Stimulated activated memory B cell treated with anti-CD40 and anti-IgM and Interleukin-4, amounts not matched to agents 10 μg/mL and 1 μg/mL and 100 μg/mL, for 72 hours (primary cell): ENCODE measurements at regions not wholly inside any gene's neighbourhood (a gene's known extent, or its start where the extent isn't known, plus 50 kb on each side); places are given as distances from the start of the nearest gene placed in this dataset.
"Not testable (repeated sequence)": the region's sequence is repeated elsewhere in the genome, so short reads cannot be mapped to it uniquely, and the experiment has no call there.

Experiments used
- ATAC-seq: fragments of 150-1000 bp; cut with Tn5 transposase; 2 replicates; pipeline ENCODE4 v1.10.0; 2021
- H3K27ac Mint-ChIP-seq: one replicate; pipeline ENCODE4 v1.8.0; 2022; ENCODE audit warnings: mild to moderate bottlenecking, mixed read lengths
- H3K27me3 Mint-ChIP-seq: one replicate; pipeline ENCODE4 v1.8.0; 2022; ENCODE audit warnings: mixed read lengths
- H3K36me3 Mint-ChIP-seq: one replicate; pipeline ENCODE4 v1.8.0; 2022; ENCODE audit warnings: mixed read lengths
- H3K4me1 Mint-ChIP-seq: one replicate; pipeline ENCODE4 v1.8.0; 2022; ENCODE audit warnings: mixed read lengths
- H3K4me3 Mint-ChIP-seq: one replicate; pipeline ENCODE4 v1.8.0; 2022; ENCODE audit warnings: mild to moderate bottlenecking, moderate library complexity, mixed read lengths
- H3K9me3 Mint-ChIP-seq: one replicate; pipeline ENCODE4 v1.8.0; 2022; ENCODE audit warnings: mixed read lengths

DNA sequence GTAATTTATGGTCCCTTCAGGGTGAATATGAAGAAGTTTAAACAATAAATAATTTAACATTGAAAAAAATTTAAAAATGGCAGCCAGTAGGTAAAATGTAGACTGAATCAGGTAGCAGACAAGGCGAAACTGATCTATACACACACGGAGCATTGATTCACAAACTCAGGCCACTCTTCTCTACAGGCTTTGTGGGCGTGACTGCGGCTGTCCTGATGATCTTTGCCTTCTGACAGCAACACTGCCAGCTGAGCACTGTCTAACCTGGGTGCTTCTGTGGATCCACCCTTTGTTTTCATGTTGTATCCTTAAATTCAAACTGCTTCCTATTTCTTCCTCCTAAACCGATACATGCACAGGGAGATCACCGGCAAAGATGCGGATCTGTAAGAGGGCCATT, 315.4 kb upstream of the ADCY2 start:
- no peaks in the 10 kb centered on the region for H3K4me1 Mint-ChIP-seq
- H3K36me3 Mint-ChIP-seq: no peaks in the 10 kb centered on the region
- peaks cover 4% of the 10 kb centered on the region for H3K9me3 Mint-ChIP-seq
- H3K27me3 Mint-ChIP-seq: no peaks in the 10 kb centered on the region
- H3K27ac Mint-ChIP-seq: no peak overlapping the region
- no peak for ATAC-seq
- H3K4me3 Mint-ChIP-seq: no peak overlapping the region

DNA sequence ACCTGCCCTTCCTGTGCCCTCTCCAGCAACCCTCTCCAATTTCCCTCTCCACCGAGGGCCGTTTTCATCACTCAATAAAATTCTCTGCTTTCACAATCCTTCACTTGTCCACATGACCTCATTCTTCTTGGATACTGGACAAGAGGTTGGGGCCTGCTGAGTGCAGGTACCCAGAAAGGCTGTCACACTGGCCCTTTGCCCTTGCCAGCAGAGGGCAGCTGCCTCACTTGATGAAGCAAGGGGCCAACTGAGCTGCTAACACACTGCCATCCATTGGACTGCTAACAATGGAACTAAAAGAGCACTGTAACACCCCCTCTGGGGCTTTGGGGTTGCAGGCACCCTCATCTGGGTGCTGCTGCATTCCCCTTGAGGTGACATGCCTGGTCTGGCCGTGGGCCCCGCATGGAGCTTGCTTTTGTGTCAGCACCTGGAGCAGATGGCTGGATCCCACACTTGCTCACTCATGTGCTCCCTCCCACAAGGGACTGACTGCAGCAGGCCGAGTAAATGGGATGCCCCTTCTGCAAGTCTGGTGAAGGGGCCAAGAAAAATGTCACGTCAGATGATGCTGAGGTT, 308.1 kb upstream of the ADCY2 start:
- H3K4me3 Mint-ChIP-seq: no peak overlapping the region
- no peaks in the 10 kb centered on the region for H3K4me1 Mint-ChIP-seq
- H3K27me3 Mint-ChIP-seq: no peaks in the 10 kb centered on the region
- no peaks in the 10 kb centered on the region for H3K36me3 Mint-ChIP-seq
- ATAC-seq: no peak
- H3K27ac Mint-ChIP-seq: no peak overlapping the region
- H3K9me3 Mint-ChIP-seq: peaks cover 4% of the 10 kb centered on the region

DNA sequence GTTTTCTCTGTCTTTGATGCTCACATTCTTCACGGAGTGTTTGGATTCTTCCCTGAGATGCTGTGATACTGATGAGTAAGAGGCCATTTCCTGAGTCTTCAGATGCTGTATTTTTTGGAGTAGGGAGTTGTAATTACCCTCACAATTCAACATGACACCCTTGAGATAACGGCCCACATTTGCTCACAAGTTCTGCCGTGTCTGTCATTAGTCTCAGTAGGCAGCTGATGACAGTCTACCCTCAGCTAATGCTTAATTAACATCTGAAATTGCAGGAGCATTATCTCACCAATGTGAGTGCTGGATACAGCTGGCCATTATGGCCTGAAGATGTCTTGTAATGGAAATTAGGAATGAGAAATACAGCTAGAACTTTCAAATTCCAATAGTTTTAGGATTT, 307.1 kb upstream of the ADCY2 start:
- peaks cover 4% of the 10 kb centered on the region for H3K9me3 Mint-ChIP-seq
- no peak overlapping the region for H3K4me3 Mint-ChIP-seq
- H3K27me3 Mint-ChIP-seq: no peaks in the 10 kb centered on the region

DNA sequence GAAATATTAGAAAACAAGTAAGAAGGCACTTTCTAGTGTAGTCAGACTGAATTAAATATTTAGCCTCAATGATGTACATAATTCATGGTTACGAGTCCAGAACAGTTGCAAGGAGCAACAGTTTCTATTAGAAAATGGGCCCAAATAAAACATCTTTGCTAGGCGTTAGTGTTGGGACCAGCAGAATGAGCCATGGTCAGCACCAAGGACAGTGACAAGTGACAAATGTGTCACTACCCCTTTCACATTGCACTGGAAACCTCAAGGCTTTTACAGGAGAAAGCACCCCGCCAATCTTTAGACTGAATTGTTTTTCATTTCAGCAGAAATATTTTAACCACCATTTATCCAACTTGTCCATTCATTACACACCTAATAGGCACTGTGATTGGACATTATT, 301.3 kb upstream of the ADCY2 start:
- Mint-ChIP-seq H3K27me3 (no peaks in the 10 kb centered on the region), H3K4me1 (no peaks in the 10 kb centered on the region), H3K4me3 (no peak overlapping the region), H3K36me3 (no peaks in the 10 kb centered on the region), H3K27ac (no peak overlapping the region), H3K9me3 (no peaks in the 10 kb centered on the region)
- ATAC-seq: no peak

More for the DNA sequence above, 307.1 kb upstream of the ADCY2 start:
- Mint-ChIP-seq H3K36me3 (no peaks in the 10 kb centered on the region), H3K27ac (no peak overlapping the region), H3K4me1 (no peaks in the 10 kb centered on the region)
- no peak for ATAC-seq

DNA sequence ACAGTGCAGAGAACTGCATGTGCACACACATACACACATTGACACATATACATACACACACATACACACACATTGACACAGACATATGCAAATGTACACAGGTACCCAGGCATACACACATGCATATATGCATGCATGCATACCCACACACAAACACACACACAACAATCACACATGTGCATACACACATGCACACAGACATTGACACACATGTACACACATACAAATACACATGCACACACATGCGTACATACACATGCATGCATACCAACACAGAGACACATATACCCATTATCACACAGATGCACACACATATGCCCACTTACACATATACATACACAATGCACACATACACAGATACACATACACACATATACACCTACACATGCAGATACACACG, 299.6 kb upstream of the ADCY2 start:
- ATAC-seq: no peak
- Mint-ChIP-seq H3K4me1 (no peaks in the 10 kb centered on the region), H3K27ac (no peak overlapping the region), H3K27me3 (no peaks in the 10 kb centered on the region), H3K36me3 (no peaks in the 10 kb centered on the region), H3K4me3 (no peak overlapping the region), H3K9me3 (no peaks in the 10 kb centered on the region)

DNA sequence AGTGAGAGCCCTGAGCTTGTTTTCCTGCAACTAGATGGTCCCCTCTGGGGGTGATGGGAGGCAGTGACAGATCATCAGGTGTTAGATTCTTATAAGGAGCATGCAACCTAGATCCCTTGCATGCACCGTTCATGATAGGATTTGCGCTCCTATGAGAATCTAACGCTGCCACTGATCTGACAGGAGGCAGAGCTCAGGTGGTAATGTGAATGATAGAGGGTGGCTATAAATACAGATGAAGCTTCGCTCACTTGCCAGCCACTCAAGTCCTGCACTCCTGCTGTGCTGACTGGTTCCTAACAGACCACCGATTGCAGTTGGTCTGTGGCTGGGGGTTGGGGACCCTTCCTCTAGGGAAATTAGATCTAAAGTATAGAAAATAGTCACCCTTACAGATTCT, 290.6 kb upstream of the ADCY2 start:
- Mint-ChIP-seq H3K4me1 (no peaks in the 10 kb centered on the region), H3K9me3 (no peaks in the 10 kb centered on the region), H3K27me3 (no peaks in the 10 kb centered on the region), H3K27ac (no peak overlapping the region), H3K36me3 (no peaks in the 10 kb centered on the region), H3K4me3 (no peak overlapping the region)
- no peak for ATAC-seq

DNA sequence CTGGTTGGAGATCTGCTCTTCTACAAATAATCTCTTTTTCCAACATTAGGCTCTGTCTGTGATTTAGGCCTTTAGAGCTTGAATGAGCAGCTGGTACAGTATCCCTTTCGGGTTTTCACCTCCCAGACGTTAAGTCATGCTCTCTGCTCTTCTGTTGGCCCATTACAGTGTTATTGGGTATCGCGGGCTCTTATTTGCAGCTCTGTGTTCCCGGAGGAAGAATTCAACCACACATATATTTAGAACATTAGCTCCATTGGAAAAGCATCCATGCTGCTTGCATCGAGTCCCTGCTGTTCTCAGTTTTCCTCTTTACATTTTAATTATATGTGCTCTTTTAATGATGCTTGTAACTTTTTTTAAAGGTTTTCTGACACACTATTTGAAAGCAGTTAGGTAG, 278.0 kb upstream of the ADCY2 start:
- ATAC-seq: no peak
- H3K4me1 Mint-ChIP-seq: no peaks in the 10 kb centered on the region
- no peaks in the 10 kb centered on the region for H3K27me3 Mint-ChIP-seq
- H3K9me3 Mint-ChIP-seq: peaks cover 13% of the 10 kb centered on the region
- H3K36me3 Mint-ChIP-seq: no peaks in the 10 kb centered on the region
- H3K4me3 Mint-ChIP-seq: no peak overlapping the region
- H3K27ac Mint-ChIP-seq: no peak overlapping the region

DNA sequence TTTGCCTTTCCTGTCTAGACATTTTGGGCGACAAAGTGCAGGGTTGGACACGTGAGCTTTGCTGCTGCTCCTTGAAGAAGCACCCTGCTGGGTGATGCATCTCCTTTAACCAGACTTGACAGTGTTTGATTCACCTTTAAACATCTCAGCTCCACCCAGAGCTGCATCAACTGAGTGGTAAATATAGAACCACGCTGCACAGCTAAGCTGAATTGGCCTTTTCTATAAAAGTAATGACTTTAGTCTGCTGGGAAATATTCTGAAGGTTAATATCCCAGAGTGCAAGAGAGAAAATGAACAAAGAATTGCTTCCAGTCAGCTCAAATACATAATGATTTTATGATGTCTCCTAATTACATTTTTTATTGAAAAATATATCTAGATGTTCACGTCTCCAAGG, 264.3 kb upstream of the ADCY2 start:
- Mint-ChIP-seq H3K27ac (no peak overlapping the region), H3K36me3 (no peaks in the 10 kb centered on the region), H3K4me3 (no peak overlapping the region), H3K27me3 (no peaks in the 10 kb centered on the region), H3K9me3 (peaks cover 9% of the 10 kb centered on the region), H3K4me1 (no peaks in the 10 kb centered on the region)
- no peak for ATAC-seq

DNA sequence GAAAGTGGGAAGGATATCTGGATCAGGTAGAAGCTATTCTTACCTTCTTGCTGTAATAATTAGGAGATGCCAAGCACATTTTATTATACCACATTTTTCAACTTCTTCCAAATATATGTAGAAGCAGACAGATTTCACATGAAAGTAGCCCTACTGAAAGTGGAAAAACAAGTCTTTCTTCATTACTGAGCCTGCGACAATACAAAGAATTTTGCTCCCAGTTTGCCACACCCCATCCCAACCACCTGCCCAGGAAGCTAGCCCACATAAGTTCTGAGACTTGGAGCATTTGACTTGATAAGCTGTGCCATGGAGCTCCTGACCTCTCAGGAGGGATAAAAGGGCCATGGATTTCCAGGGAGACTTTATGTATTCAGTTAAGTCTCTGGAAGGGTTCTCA, 249.1 kb upstream of the ADCY2 start:
- ATAC-seq: no peak
- Mint-ChIP-seq H3K27me3 (no peaks in the 10 kb centered on the region), H3K27ac (no peak overlapping the region), H3K9me3 (no peaks in the 10 kb centered on the region), H3K36me3 (no peaks in the 10 kb centered on the region), H3K4me3 (no peak overlapping the region), H3K4me1 (no peaks in the 10 kb centered on the region)

DNA sequence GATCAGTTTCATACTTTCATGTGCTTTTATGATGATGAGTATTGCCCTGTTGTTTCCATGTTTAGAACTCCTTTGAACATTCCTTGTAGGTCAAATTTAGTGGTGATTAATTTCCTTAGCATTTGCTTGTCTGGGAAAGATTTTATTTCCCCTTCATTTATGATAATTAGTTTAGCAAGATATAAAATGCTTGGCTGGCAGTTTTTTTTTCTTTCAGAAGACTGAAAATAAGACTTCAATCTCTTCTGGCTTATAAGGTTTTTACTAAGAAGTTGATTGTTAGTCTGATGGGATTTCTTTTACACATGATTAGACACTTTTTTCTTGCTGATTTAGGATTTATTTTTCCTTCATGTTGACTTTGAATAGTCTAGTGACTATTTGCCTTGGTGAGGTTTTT, 238.9 kb upstream of the ADCY2 start:
- H3K9me3 Mint-ChIP-seq: peaks cover 30% of the 10 kb centered on the region
- no peak for ATAC-seq
- no peak overlapping the region for H3K4me3 Mint-ChIP-seq
- no peaks in the 10 kb centered on the region for H3K27me3 Mint-ChIP-seq
- H3K4me1 Mint-ChIP-seq: no peaks in the 10 kb centered on the region
- no peaks in the 10 kb centered on the region for H3K36me3 Mint-ChIP-seq
- H3K27ac Mint-ChIP-seq: no peak overlapping the region

DNA sequence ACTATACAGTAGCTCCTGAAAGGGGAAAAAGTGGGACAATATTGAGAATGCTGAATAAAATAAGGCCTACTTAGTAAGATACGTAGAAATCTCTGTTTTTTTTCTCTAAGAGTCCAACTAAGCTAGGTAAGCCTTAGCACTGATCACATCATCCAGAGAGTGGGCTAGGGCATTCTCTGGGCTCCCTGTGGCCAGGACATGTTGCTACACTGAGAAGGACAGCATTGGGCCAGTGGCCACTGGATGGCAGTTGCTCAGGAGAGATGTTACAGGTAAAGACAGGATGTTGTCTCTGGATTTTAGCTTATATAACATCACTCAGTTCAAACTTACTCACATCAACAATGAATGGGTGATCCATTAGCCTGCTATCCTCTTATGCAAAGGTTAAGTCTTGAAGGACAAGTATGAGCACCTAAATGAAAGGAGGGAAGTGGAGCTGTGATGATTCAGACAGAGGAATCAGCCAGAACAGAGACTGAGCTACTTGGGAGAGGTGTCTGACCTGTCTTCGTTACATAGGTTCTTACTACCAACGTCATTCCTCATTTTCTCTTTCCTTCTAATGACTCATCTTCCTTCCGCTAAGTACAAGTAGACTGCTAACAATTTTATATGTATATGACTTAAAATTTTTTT, 226.6 kb upstream of the ADCY2 start:
- ATAC-seq: no peak
- peaks cover 7% of the 10 kb centered on the region for H3K9me3 Mint-ChIP-seq
- no peak overlapping the region for H3K27ac Mint-ChIP-seq
- no peaks in the 10 kb centered on the region for H3K36me3 Mint-ChIP-seq
- no peak overlapping the region for H3K4me3 Mint-ChIP-seq
- H3K4me1 Mint-ChIP-seq: no peaks in the 10 kb centered on the region
- no peaks in the 10 kb centered on the region for H3K27me3 Mint-ChIP-seq

DNA sequence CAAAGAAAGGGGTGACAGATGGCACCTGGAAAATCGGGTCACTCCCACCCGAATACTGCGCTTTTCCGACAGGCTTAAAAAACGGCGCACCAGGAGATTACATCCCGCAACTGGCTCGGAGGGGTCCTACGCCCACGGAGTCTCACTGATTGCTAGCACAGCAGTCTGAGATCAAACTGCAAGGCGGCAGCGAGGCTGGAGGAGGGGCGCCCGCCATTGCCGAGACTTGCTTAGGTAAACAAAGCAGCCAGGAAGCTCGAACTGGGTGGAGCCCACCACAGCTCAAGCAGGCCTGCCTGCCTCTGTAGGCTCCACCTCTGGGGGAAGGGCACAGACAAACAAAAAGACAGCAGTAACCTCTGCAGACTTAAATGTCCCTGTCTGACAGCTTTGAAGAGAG, 225.2 kb upstream of the ADCY2 start:
- H3K4me1 Mint-ChIP-seq: not testable (repeated sequence)

DNA sequence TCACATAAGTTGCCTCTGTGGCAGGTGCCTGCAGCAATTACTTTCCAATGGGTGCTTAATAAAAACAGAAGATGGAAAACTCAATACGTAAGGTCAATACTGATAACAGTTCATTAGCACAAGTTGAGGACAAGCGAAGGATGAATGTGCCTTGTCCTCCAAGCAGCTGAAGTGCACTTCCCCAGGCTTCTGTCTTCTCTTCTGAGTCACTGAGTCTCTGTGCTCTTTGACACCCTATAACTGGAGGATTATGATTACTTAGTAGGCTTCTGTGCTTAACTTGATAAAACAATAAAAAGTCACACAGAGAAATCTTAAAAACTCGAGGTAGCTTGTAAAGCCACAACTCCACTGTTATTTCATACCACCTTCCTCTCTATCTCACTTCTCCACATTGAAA, 216.6 kb upstream of the ADCY2 start:
- H3K4me1 Mint-ChIP-seq: no peaks in the 10 kb centered on the region
- no peak for ATAC-seq
- H3K36me3 Mint-ChIP-seq: no peaks in the 10 kb centered on the region
- H3K27me3 Mint-ChIP-seq: no peaks in the 10 kb centered on the region
- H3K4me3 Mint-ChIP-seq: no peak overlapping the region
- H3K9me3 Mint-ChIP-seq: peaks cover 6% of the 10 kb centered on the region
- H3K27ac Mint-ChIP-seq: no peak overlapping the region

More for the DNA sequence above, 225.2 kb upstream of the ADCY2 start:
- H3K36me3 Mint-ChIP-seq, ATAC-seq, H3K9me3 Mint-ChIP-seq, H3K27me3 Mint-ChIP-seq, H3K4me3 Mint-ChIP-seq, H3K27ac Mint-ChIP-seq: not testable (repeated sequence)

DNA sequence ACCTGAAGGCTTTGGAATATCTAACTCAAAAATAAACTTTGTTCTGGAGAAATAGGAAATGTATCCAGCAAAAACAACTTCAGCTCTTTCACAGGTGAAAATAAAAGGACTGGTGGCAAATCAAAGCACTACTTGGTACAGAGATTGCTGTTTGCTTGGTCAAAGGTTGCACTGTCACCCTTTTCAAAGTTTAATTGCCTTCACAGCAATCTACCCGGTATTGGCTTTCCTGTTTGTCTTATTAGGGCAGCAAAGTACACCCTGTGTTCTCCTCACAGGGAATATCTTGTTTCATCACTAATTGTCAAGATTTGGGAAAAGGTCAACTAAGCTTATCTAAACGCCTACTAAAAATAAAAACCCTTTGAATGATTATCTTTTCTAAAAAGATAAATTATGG, 214.1 kb upstream of the ADCY2 start:
- no peaks in the 10 kb centered on the region for H3K27me3 Mint-ChIP-seq
- ATAC-seq: no peak

DNA sequence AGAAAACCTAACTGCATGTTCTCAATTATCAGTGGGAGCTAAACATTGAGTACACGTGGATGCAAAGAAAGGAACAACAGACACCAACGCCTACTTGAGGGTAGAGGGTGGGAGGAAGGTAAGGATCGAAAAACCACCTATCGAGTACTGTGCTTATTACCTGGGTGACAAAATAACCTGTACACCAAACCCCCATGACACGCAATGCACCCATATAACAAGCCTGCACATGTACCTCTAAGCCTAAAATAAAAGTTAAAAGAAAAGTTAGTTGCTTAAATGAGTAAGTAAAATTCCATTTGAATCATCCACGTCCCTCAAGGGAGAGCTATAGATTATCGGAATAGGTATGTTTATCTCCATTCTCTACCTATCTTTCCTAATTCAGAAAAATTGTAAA, 210.2 kb upstream of the ADCY2 start:
- H3K4me1 Mint-ChIP-seq: no peaks in the 10 kb centered on the region
- H3K9me3 Mint-ChIP-seq: peaks cover 10% of the 10 kb centered on the region
- no peaks in the 10 kb centered on the region for H3K36me3 Mint-ChIP-seq
- H3K4me3 Mint-ChIP-seq: no peak overlapping the region
- no peak overlapping the region for H3K27ac Mint-ChIP-seq
- no peaks in the 10 kb centered on the region for H3K27me3 Mint-ChIP-seq
- ATAC-seq: no peak

More for the DNA sequence above, 214.1 kb upstream of the ADCY2 start:
- Mint-ChIP-seq H3K27ac (no peak overlapping the region), H3K9me3 (peaks cover 10% of the 10 kb centered on the region), H3K4me3 (no peak overlapping the region), H3K4me1 (no peaks in the 10 kb centered on the region), H3K36me3 (no peaks in the 10 kb centered on the region)

DNA sequence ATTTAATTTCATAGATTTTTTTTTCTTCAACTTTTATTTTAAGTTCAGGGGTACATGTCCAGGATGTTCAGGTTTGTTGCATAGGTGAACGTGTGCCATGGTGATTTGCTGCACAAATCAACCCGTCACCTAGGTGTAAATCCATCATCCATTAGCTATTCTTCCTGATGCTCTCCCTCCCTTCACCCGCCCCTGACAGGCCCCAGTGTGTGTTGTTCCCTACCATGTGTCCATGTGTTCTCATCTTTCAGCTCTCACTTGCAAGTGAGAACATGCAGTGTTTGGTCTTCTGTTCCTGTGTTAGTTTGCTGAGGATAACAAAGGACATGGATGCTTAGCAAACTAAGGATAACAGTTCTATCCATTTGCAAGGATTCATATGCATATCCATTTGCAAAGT, 209.1 kb upstream of the ADCY2 start:
- ATAC-seq: no peak
- peaks cover 2% of the 10 kb centered on the region for H3K27me3 Mint-ChIP-seq
- no peaks in the 10 kb centered on the region for H3K4me1 Mint-ChIP-seq
- H3K27ac Mint-ChIP-seq: no peak overlapping the region
- H3K9me3 Mint-ChIP-seq: peaks cover 10% of the 10 kb centered on the region
- H3K36me3 Mint-ChIP-seq: no peaks in the 10 kb centered on the region
- H3K4me3 Mint-ChIP-seq: no peak overlapping the region
